ENCODE measurements at regions not wholly inside any gene's neighbourhood (a gene's known extent, or its start where the extent isn't known, plus 50 kb on each side); places are given as distances from the start of the nearest gene placed in this dataset.

GRCh38 chr2:6782517-6783237, 83.0 kb downstream of the CMPK2 start:
- Mint-ChIP-seq H3K36me3 (ENCODE audit: low read depth) (no peaks in the 10 kb centered on the region), H3K27me3 (ENCODE audit: low read depth) (peaks cover 5% of the 10 kb centered on the region), H3K9me3 (no peaks in the 10 kb centered on the region), H3K4me3 (ENCODE audit: low read depth) (no peak overlapping the region), H3K27ac (no peak overlapping the region), H3K4me1 (ENCODE audit: low read depth) (peaks cover 5% of the 10 kb centered on the region)
- intact Hi-C loops (cut with micrococcal nuclease), result no loop called here
- DNase-seq (ENCODE audit: low spot score), result no peak

GRCh38 chr2:6783238-6783614, 82.5 kb downstream of the CMPK2 start:
- H3K27ac Mint-ChIP-seq, result no peak overlapping the region
- peaks cover 5% of the 10 kb centered on the region for H3K4me1 Mint-ChIP-seq (ENCODE audit: low read depth)
- no peaks in the 10 kb centered on the region for H3K36me3 Mint-ChIP-seq (ENCODE audit: low read depth)
- H3K27me3 Mint-ChIP-seq (ENCODE audit: low read depth), result peaks cover 3% of the 10 kb centered on the region
- no peaks in the 10 kb centered on the region for H3K9me3 Mint-ChIP-seq
- no peak overlapping the region for H3K4me3 Mint-ChIP-seq (ENCODE audit: low read depth)
- DNase-seq (ENCODE audit: low spot score), result no peak
- intact Hi-C loops (cut with micrococcal nuclease), result no loop called here

- intact Hi-C loops (cut with micrococcal nuclease), result no loop called here
Measured at GRCh38 chr2:6784291-6784690, 81.4 kb downstream of the CMPK2 start.

GRCh38 chr2:6785493-6785892, 80.2 kb downstream of the CMPK2 start:
- H3K9me3 Mint-ChIP-seq, result no peaks in the 10 kb centered on the region
- H3K27me3 Mint-ChIP-seq (ENCODE audit: low read depth), result peaks cover 4% of the 10 kb centered on the region
- no peaks in the 10 kb centered on the region for H3K36me3 Mint-ChIP-seq (ENCODE audit: low read depth)
- intact Hi-C loops (cut with micrococcal nuclease), result no loop called here
- no peak for DNase-seq (ENCODE audit: low spot score)
- H3K4me3 Mint-ChIP-seq (ENCODE audit: low read depth), result no peak overlapping the region
- no peak overlapping the region for H3K27ac Mint-ChIP-seq
- peaks cover 5% of the 10 kb centered on the region for H3K4me1 Mint-ChIP-seq (ENCODE audit: low read depth)

More at GRCh38 chr2:6784291-6784690, 81.4 kb downstream of the CMPK2 start:
- Mint-ChIP-seq H3K4me3 (ENCODE audit: low read depth) (no peak overlapping the region), H3K27ac (no peak overlapping the region), H3K4me1 (ENCODE audit: low read depth) (peaks cover 5% of the 10 kb centered on the region), H3K27me3 (ENCODE audit: low read depth) (peaks cover 4% of the 10 kb centered on the region), H3K36me3 (ENCODE audit: low read depth) (no peaks in the 10 kb centered on the region), H3K9me3 (no peaks in the 10 kb centered on the region)
- no peak for DNase-seq (ENCODE audit: low spot score)

- H3K27ac Mint-ChIP-seq, result no peak overlapping the region
- no peak overlapping the region for H3K4me3 Mint-ChIP-seq (ENCODE audit: low read depth)
- H3K4me1 Mint-ChIP-seq (ENCODE audit: low read depth), result no peaks in the 10 kb centered on the region
- intact Hi-C loops (cut with micrococcal nuclease), result no loop called here
- no peaks in the 10 kb centered on the region for H3K36me3 Mint-ChIP-seq (ENCODE audit: low read depth)
- no peak for DNase-seq (ENCODE audit: low spot score)
- no peaks in the 10 kb centered on the region for H3K9me3 Mint-ChIP-seq
- H3K27me3 Mint-ChIP-seq (ENCODE audit: low read depth), result peaks cover 4% of the 10 kb centered on the region
Measured at GRCh38 chr2:6787376-6787775, 78.3 kb downstream of the CMPK2 start.

- Mint-ChIP-seq H3K27me3 (ENCODE audit: low read depth) (peaks cover 4% of the 10 kb centered on the region), H3K27ac (no peak overlapping the region), H3K4me1 (ENCODE audit: low read depth) (no peaks in the 10 kb centered on the region), H3K36me3 (ENCODE audit: low read depth) (no peaks in the 10 kb centered on the region), H3K9me3 (no peaks in the 10 kb centered on the region), H3K4me3 (ENCODE audit: low read depth) (no peak overlapping the region)
- intact Hi-C loops (cut with micrococcal nuclease), result no loop called here
- DNase-seq (ENCODE audit: low spot score), result no peak
Measured at GRCh38 chr2:6788614-6789013, 77.1 kb downstream of the CMPK2 start.

- no peak for DNase-seq (ENCODE audit: low spot score)
- no peak overlapping the region for H3K27ac Mint-ChIP-seq
- H3K36me3 Mint-ChIP-seq (ENCODE audit: low read depth), result no peaks in the 10 kb centered on the region
- no peaks in the 10 kb centered on the region for H3K4me1 Mint-ChIP-seq (ENCODE audit: low read depth)
- intact Hi-C loops (cut with micrococcal nuclease), result no loop called here
- peaks cover 4% of the 10 kb centered on the region for H3K27me3 Mint-ChIP-seq (ENCODE audit: low read depth)
- H3K4me3 Mint-ChIP-seq (ENCODE audit: low read depth), result no peak overlapping the region
- H3K9me3 Mint-ChIP-seq, result no peaks in the 10 kb centered on the region
Measured at GRCh38 chr2:6789559-6790138, 76.1 kb downstream of the CMPK2 start.

GRCh38 chr2:6791682-6792081, 74.0 kb downstream of the CMPK2 start:
- Mint-ChIP-seq H3K27ac (no peak overlapping the region), H3K36me3 (ENCODE audit: low read depth) (no peaks in the 10 kb centered on the region), H3K4me3 (ENCODE audit: low read depth) (no peak overlapping the region), H3K27me3 (ENCODE audit: low read depth) (peaks cover 8% of the 10 kb centered on the region), H3K9me3 (no peaks in the 10 kb centered on the region), H3K4me1 (ENCODE audit: low read depth) (no peaks in the 10 kb centered on the region)
- no peak for DNase-seq (ENCODE audit: low spot score)
- intact Hi-C loops (cut with micrococcal nuclease), result no loop called here

GRCh38 chr2:6792883-6793282, 72.8 kb downstream of the CMPK2 start:
- Mint-ChIP-seq H3K4me1 (ENCODE audit: low read depth) (no peaks in the 10 kb centered on the region), H3K27me3 (ENCODE audit: low read depth) (peaks cover 8% of the 10 kb centered on the region), H3K9me3 (no peaks in the 10 kb centered on the region), H3K36me3 (ENCODE audit: low read depth) (no peaks in the 10 kb centered on the region), H3K27ac (no peak overlapping the region), H3K4me3 (ENCODE audit: low read depth) (no peak overlapping the region)
- no peak for DNase-seq (ENCODE audit: low spot score)
- intact Hi-C loops (cut with micrococcal nuclease), result no loop called here

- Mint-ChIP-seq H3K27ac (no peak overlapping the region), H3K4me1 (ENCODE audit: low read depth) (no peaks in the 10 kb centered on the region), H3K9me3 (no peaks in the 10 kb centered on the region), H3K36me3 (ENCODE audit: low read depth) (no peaks in the 10 kb centered on the region), H3K4me3 (ENCODE audit: low read depth) (no peak overlapping the region), H3K27me3 (ENCODE audit: low read depth) (peaks cover 5% of the 10 kb centered on the region)
- intact Hi-C loops (cut with micrococcal nuclease), result no loop called here
- DNase-seq (ENCODE audit: low spot score), result no peak
Measured at GRCh38 chr2:6793371-6793770, 72.3 kb downstream of the CMPK2 start.

- Mint-ChIP-seq H3K9me3 (no peaks in the 10 kb centered on the region), H3K4me3 (ENCODE audit: low read depth) (no peak overlapping the region), H3K27me3 (ENCODE audit: low read depth) (peaks cover 5% of the 10 kb centered on the region), H3K36me3 (ENCODE audit: low read depth) (no peaks in the 10 kb centered on the region), H3K4me1 (ENCODE audit: low read depth) (no peaks in the 10 kb centered on the region), H3K27ac (no peak overlapping the region)
- intact Hi-C loops (cut with micrococcal nuclease), result no loop called here
- no peak for DNase-seq (ENCODE audit: low spot score)
Measured at GRCh38 chr2:6793913-6794312, 71.8 kb downstream of the CMPK2 start.

- DNase-seq (ENCODE audit: low spot score), result no peak
- intact Hi-C loops (cut with micrococcal nuclease), result no loop called here
- Mint-ChIP-seq H3K9me3 (no peaks in the 10 kb centered on the region), H3K4me3 (ENCODE audit: low read depth) (no peak overlapping the region), H3K36me3 (ENCODE audit: low read depth) (no peaks in the 10 kb centered on the region), H3K27me3 (ENCODE audit: low read depth) (peaks cover 5% of the 10 kb centered on the region), H3K27ac (no peak overlapping the region), H3K4me1 (ENCODE audit: low read depth) (no peaks in the 10 kb centered on the region)
Measured at GRCh38 chr2:6794448-6794847, 71.3 kb downstream of the CMPK2 start.
